PC-3 (cell line): ENCODE measurements at regions not wholly inside any gene's neighbourhood (a gene's known extent, or its start where the extent isn't known, plus 50 kb on each side); places are given as distances from the start of the nearest gene placed in this dataset.

Experiments used
- EZH2 ChIP-seq: fragments of 300-600 bp; sonication (generic); IDR thresholded peaks from one replicate; pipeline ENCODE4 v1.6.1; 2017; ENCODE audit warnings: antibody characterized with exemption, mild to moderate bottlenecking, low read length; ENCODE audit not compliant: unreplicated experiment
- EZH2phosphoT487 ChIP-seq: fragments of 300-600 bp; sonication (generic); IDR thresholded peaks from 2 replicates; pipeline ENCODE4 v1.6.1; 2018; ENCODE audit warnings: mild to moderate bottlenecking, antibody characterized with exemption, low read length, borderline replicate concordance
- TF ChIP-seq, protein P1 (sequence below): fragments of 300-600 bp; sonication (generic); conservative IDR thresholded peaks from 2 replicates; pipeline ENCODE4 v1.5.1; 2017; ENCODE audit warnings: antibody characterized with exemption, low read depth, mild to moderate bottlenecking, low read length

- TF ChIP-seq EZH2phosphoT487 (no peak), EZH2 (no peak)
- TF ChIP-seq, protein P1, sequence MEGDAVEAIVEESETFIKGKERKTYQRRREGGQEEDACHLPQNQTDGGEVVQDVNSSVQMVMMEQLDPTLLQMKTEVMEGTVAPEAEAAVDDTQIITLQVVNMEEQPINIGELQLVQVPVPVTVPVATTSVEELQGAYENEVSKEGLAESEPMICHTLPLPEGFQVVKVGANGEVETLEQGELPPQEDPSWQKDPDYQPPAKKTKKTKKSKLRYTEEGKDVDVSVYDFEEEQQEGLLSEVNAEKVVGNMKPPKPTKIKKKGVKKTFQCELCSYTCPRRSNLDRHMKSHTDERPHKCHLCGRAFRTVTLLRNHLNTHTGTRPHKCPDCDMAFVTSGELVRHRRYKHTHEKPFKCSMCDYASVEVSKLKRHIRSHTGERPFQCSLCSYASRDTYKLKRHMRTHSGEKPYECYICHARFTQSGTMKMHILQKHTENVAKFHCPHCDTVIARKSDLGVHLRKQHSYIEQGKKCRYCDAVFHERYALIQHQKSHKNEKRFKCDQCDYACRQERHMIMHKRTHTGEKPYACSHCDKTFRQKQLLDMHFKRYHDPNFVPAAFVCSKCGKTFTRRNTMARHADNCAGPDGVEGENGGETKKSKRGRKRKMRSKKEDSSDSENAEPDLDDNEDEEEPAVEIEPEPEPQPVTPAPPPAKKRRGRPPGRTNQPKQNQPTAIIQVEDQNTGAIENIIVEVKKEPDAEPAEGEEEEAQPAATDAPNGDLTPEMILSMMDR = no peak
Observed at GRCh38 chr2:49248506-49248905, 94.2 kb upstream of the FSHR start.
